ENCODE measurements at regions not wholly inside any gene's neighbourhood (a gene's known extent, or its start where the extent isn't known, plus 50 kb on each side); places are given as distances from the start of the nearest gene placed in this dataset.
A peak's percentile ranks its signal among the peaks of the same experiment; 100 is the strongest.

GRCh38 chr21:25507522-25507921 lies 99.8 kb downstream of the MRPL39 start:
- Histone ChIP-seq H3K4ac (ENCODE audit: low read depth, low read length) (peak overlapping the region; percentile 33), H4K5ac (ENCODE audit: low read depth, low read length) (0 out of 2 replicates have a peak overlapping the region, but pooled peaks have one; percentile 63), H3K79me1 (ENCODE audit: low read depth in 1 of 2, low read length in 2 of 2) (no peaks in the 10 kb centered on the region), H3K18ac (ENCODE audit: low read depth, low read length) (peak overlapping the region; percentile 61), H2BK15ac (ENCODE audit: low read depth, low read length) (no peak overlapping the region; the same call in 2 of the 3 replicates), H3K27ac (ENCODE audit: insufficient read depth, low read length) (no peak overlapping the region), H2AFZ (replicated peaks; ENCODE audit: low read length, poor library complexity) (no peak overlapping the region), H3K4me3 (ENCODE audit: insufficient read depth, low read depth, low read length) (no peak overlapping the region), H3K14ac (replicated peaks; ENCODE audit: low read depth, low read length) (no peak overlapping the region), H3K9me1 (ENCODE audit: insufficient read depth, low read length) (no peaks in the 10 kb centered on the region), H3K4me1 (ENCODE audit: control insufficient read depth, insufficient read depth, low read length) (peaks cover 5% of the 10 kb centered on the region), H3K27me3 (ENCODE audit: control insufficient read depth, insufficient read depth, low read length) (no peaks in the 10 kb centered on the region), H3K9ac (ENCODE audit: low read depth, low read length) (no peak overlapping the region), H2BK20ac (ENCODE audit: low read depth, low read length) (peak overlapping the region; percentile 31), H3K4me2 (ENCODE audit: low read depth, low read length) (no peak overlapping the region; the same call in 1 of the 2 replicates), H2BK5ac (ENCODE audit: low read depth, low read length, poor library complexity, severe bottlenecking) (peak overlapping the region; percentile 59), H4K8ac (ENCODE audit: low read depth in 2 of 2, low read length in 2 of 2) (no peak overlapping the region; a peak in 1 of 4 replicates), H4K20me1 (ENCODE audit: insufficient read depth, low read length) (no peaks in the 10 kb centered on the region), H4K91ac (ENCODE audit: insufficient read depth, low read depth, low read length) (no peak overlapping the region), H2BK120ac (ENCODE audit: low read depth, low read length) (peak overlapping the region; percentile 12), H3K23ac (ENCODE audit: low read depth, low read length) (no peak overlapping the region), H3K56ac (ENCODE audit: extremely low read depth, insufficient read depth, low read length) (no peak overlapping the region), H2AK9ac (replicated peaks; ENCODE audit: low read depth, low read length, poor library complexity) (no peak overlapping the region), H2AK5ac (ENCODE audit: low read depth, low read length) (no peak overlapping the region), H3K9me3 (ENCODE audit: control insufficient read depth, insufficient read depth, low read length) (no peaks in the 10 kb centered on the region), H3K36me3 (ENCODE audit: control insufficient read depth, insufficient read depth, low read length) (no peaks in the 10 kb centered on the region)
- intact Hi-C loops (cut with micrococcal nuclease) (no loop called here), dilution Hi-C loops (cut with HindIII; ENCODE audit: low sequenced_read_pairs, unreplicated experiment) (no loop called here), in situ Hi-C loops (cut with MboI; ENCODE audit: low sequenced_read_pairs) (no loop called here)
- BruUV-seq (replicated peaks), result no TSS peak
- peak; percentile 23 for DNase-seq
- TF ChIP-seq FOS (IDR thresholded peaks at IDR 0.05; ENCODE audit: low read depth, low read length), result no peak
- TF ChIP-seq CTCF (conservative IDR thresholded peaks at IDR 0.05; ENCODE audit: low read depth, low read length), result 0 out of 2 replicates have a peak, but pooled peaks have one; percentile 3
- ChIA-PET CTCF (no interaction called here), POLR2A (ENCODE audit: unreplicated experiment) (no interaction called here)
- ATAC-seq (ENCODE audit: low read depth), result peak; percentile 16; the same call in 1 of the 2 replicates

Measured in IMR-90 (cell line).